GM19372 (cell line): ENCODE measurements at regions not wholly inside any gene's neighbourhood (a gene's known extent, or its start where the extent isn't known, plus 50 kb on each side); places are given as distances from the start of the nearest gene placed in this dataset.

Experiments
- ATAC-seq: cut with Tn5 transposase; IDR thresholded peaks from one replicate; pipeline ENCODE4 v1.9.1; 2021; ENCODE audit warnings: mild to moderate bottlenecking, low read depth, moderate library complexity; ENCODE audit not compliant: unreplicated experiment

- ATAC-seq = no peak
These were observed 85.8 kb upstream of the SPATA13 start for GRCh38 chr13:24074678-24075077.

- ATAC-seq = no peak
These were observed 85.2 kb upstream of the SPATA13 start for GRCh38 chr13:24075137-24075975.

GRCh38 chr13:24076109-24076508, 84.4 kb upstream of the SPATA13 start:
- ATAC-seq = no peak

- ATAC-seq = no peak
These were observed 83.9 kb upstream of the SPATA13 start for GRCh38 chr13:24076636-24077035.

GRCh38 chr13:24080134-24080533, 80.4 kb upstream of the SPATA13 start:
- ATAC-seq = no peak

GRCh38 chr13:24081387-24081786, 79.1 kb upstream of the SPATA13 start:
- no peak for ATAC-seq

GRCh38 chr13:24083141-24083540, 77.4 kb upstream of the SPATA13 start:
- no peak for ATAC-seq

GRCh38 chr13:24083722-24084421, 76.6 kb upstream of the SPATA13 start:
- ATAC-seq = no peak

- ATAC-seq = no peak
These were observed 74.9 kb upstream of the SPATA13 start for GRCh38 chr13:24085662-24086061.

GRCh38 chr13:24086642-24087041, 73.9 kb upstream of the SPATA13 start:
- ATAC-seq = no peak

- ATAC-seq = no peak
These were observed 72.8 kb upstream of the SPATA13 start for GRCh38 chr13:24087605-24088225.

GRCh38 chr13:24090049-24090448, 70.5 kb upstream of the SPATA13 start:
- no peak for ATAC-seq

GRCh38 chr13:24091080-24091479, 69.4 kb upstream of the SPATA13 start:
- no peak for ATAC-seq

- no peak for ATAC-seq
These were observed 68.4 kb upstream of the SPATA13 start for GRCh38 chr13:24092108-24092507.

- no peak for ATAC-seq
These were observed 67.5 kb upstream of the SPATA13 start for GRCh38 chr13:24093047-24093446.

- ATAC-seq = no peak
These were observed 63.9 kb upstream of the SPATA13 start for GRCh38 chr13:24096659-24097058.

- no peak for ATAC-seq
These were observed 63.5 kb upstream of the SPATA13 start for GRCh38 chr13:24097064-24097463.

- no peak for ATAC-seq
These were observed 62.9 kb upstream of the SPATA13 start for GRCh38 chr13:24097667-24098066.

- no peak for ATAC-seq
These were observed 61.0 kb upstream of the SPATA13 start for GRCh38 chr13:24099490-24099889.

GRCh38 chr13:24100188-24100587, 60.3 kb upstream of the SPATA13 start:
- ATAC-seq = no peak

- no peak for ATAC-seq
These were observed 56.6 kb upstream of the SPATA13 start for GRCh38 chr13:24103782-24104372.
